ENCODE measurements at regions not wholly inside any gene's neighbourhood (a gene's known extent, or its start where the extent isn't known, plus 50 kb on each side); places are given as distances from the start of the nearest gene placed in this dataset.

GRCh38 chr2:105183555-105184323 is 57.8 kb upstream of the GPR45 start:
- no peak overlapping the region for H3K4me3 ChIP-seq (ENCODE audit: low read depth, low read length)
- TF ChIP-seq CTCF (IDR thresholded peaks at IDR 0.05; ENCODE audit: borderline replicate concordance, insufficient read depth, low read depth, low read length), result no peak

GRCh38 chr2:105184420-105184819 is 57.1 kb upstream of the GPR45 start:
- no peak for TF ChIP-seq CTCF (IDR thresholded peaks at IDR 0.05; ENCODE audit: borderline replicate concordance, insufficient read depth, low read depth, low read length)

GRCh38 chr2:105186967-105187498 is 54.5 kb upstream of the GPR45 start:
- TF ChIP-seq CTCF (IDR thresholded peaks at IDR 0.05; ENCODE audit: borderline replicate concordance, insufficient read depth, low read depth, low read length), result no peak
- H3K4me3 ChIP-seq (ENCODE audit: low read depth, low read length), result no peak overlapping the region

More at GRCh38 chr2:105184420-105184819, 57.1 kb upstream of the GPR45 start:
- H3K4me3 ChIP-seq (ENCODE audit: low read depth, low read length), result no peak overlapping the region

GRCh38 chr2:105187531-105187930 is 54.0 kb upstream of the GPR45 start:
- no peak overlapping the region for H3K4me3 ChIP-seq (ENCODE audit: low read depth, low read length)
- TF ChIP-seq CTCF (IDR thresholded peaks at IDR 0.05; ENCODE audit: borderline replicate concordance, insufficient read depth, low read depth, low read length), result no peak

GRCh38 chr2:105188343-105188742 is 53.2 kb upstream of the GPR45 start:
- no peak overlapping the region for H3K4me3 ChIP-seq (ENCODE audit: low read depth, low read length)
- no peak for TF ChIP-seq CTCF (IDR thresholded peaks at IDR 0.05; ENCODE audit: borderline replicate concordance, insufficient read depth, low read depth, low read length)
